Skin of body (tissue), 1 donor: ENCODE measurements at regions not wholly inside any gene's neighbourhood (a gene's known extent, or its start where the extent isn't known, plus 50 kb on each side); places are given as distances from the start of the nearest gene placed in this dataset.
"Not testable (repeated sequence)": the region's sequence is repeated elsewhere in the genome, so short reads cannot be mapped to it uniquely, and the experiment has no call there.

ENCODE experiments used
- DNase-seq: peaks from one replicate; lab custom pipeline; 2025; lab: John Stamatoyannopoulos, UW

DNA sequence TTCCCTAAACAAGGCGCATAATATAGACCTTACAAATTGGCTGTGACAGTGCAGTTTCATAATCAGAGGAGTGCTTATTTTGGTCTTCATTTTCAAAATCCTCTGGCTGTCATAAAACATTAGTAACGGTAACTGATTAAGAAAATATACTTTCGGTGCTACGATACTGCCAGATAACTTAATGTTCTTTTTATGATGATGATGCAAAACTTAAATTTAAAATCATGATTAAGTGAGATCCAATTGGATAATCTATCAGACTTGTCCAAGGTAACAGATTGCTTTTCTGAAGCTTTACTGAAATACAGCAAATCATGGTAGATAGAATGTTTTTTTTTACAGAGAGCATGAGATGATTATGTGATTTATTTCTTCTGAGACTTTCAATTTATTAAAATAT is 364.2 kb upstream of the CNTN3 start:
- DNase-seq = no peak

DNA sequence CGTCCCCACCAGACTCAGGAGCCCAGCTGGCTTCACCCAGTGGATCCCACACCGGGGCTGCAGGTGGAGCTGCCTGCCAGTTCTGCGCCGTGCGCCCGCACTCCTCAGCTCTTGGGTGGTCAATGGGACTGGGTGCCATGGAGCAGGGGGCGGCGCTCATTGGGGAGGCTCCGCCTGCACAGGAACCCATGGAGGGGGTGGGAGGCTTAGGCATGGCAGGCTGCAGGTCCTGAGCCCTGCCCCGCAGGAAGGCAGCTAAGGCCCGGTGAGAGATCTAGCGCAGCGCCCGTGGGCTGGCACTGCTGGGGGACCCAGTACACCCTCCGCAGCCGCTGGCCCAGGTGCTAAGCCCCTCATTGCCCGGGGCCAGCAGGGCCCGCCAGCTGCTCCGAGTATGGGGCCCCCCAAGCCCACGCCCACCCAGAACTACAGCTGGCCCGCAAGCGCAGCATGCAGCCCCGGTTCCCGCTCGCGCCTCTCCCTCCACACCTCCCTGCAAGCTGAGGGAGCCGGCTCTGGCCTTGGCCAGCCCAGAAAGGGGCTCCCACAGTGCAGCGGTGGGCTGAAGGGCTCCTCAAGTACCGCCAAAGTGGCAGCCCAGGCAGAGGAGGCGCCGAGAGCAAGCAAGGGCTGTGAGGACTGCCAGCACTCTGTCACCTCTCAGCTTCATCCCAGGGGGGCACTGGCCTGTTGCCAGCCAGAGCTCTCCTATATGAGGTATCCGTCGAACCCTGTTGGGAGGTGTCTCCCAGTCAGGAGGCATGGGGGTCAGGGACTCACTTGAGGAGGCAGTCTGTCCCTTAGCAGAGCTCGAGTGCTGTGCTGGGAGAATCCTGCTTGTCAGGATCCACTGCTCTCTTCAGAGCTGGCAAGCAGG is 370.8 kb upstream of the CNTN3 start:
- not testable (repeated sequence) for DNase-seq

DNA sequence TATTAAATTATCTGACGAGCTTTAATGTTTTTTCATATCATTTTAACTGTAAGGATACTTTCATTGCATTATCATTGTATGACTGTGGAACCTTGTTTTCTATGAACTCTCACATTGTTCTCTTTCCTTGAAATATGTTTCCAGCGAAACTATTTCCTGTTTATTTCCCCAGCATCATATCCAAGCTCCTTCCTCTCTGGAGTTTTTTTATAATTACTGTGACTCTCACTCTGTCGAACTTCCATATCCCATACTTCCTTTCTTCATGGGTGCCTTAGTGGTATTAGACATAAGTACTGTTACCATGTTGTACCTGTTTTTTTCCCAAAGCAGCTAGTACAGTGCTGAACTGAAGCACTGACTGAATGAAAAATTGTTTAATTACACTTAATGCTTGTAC is 373.6 kb upstream of the CNTN3 start:
- no peak for DNase-seq

DNA sequence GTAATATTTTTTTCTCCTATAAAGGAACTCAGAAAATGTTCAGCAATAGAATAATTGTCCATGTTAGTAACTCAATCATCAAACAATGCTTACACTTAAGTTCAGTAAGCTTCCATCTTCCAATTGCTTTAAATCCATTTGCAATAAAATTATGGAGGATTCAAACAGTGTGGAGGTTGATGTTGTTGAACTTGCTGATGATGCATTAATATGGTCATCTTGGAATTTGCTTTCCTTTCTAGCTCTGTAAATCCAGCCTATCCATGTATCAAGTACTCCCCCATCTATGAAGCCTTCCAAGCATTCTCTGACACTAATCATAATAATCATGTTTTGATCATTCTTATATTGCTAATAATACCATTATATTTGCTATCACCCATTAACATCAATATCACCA is 378.4 kb upstream of the CNTN3 start:
- no peak for DNase-seq

DNA sequence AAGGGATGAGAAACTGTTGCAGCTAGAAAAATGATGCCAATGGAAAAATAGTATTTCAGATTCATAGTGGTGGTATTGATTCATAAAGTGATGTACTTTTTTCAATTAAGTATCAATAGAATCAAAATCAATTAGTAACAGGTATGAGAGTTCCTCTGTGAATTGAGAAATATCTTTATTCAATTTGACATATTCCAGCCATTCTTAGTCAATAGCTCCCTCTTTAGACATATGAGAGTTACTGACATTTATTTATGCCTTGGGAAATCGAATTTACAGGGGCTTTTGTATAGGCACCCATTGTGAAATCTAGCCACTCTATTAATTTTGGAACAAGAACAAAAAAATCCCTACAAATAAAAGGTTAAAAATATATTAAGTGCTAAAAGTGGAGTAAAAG is 386.9 kb upstream of the CNTN3 start:
- DNase-seq = no peak

DNA sequence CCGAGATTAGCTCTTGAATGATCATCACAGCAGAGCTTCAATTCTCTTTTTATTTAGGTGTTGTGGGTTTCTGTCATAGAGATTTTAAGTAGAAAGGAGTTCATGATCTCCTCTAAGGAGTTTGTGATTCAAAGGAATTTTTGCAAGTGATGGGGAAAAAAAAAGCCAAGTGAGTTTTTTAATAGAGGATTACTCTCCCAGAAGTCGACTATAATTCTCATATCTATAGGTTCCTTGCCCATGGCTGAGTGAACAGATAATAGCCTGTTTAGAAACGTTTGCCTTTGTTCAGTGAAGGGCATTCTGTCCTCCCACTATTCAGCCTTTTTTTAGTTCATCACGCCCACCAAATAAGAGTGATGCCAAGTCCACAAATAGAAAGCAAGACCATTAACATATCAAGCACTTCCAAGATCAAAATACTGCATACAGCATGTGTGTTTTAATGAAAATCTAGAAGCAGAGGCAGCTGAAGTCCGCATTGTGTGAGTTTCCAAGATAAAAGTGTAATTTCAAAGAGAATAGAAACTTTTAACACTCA is 398.4 kb upstream of the CNTN3 start:
- no peak for DNase-seq

DNA sequence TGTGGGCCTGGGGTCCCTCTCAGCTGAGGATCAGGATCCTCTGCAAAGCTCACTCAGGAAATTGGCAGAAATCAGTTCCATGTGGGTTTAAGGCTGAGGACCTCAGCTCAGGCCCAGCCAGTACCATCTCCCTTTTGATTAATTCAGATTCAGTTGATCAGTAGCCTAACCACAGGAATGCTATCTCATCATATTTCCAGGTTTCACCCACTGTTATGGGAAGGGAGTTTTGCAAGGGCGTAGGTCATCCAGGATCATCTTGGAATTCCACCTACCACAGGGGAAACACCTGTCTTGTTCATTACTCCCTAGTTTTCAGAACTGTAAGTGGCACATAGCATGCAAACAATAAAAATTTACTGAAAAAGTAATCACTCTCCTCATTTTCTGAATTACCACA is 399.5 kb upstream of the CNTN3 start:
- no peak for DNase-seq

DNA sequence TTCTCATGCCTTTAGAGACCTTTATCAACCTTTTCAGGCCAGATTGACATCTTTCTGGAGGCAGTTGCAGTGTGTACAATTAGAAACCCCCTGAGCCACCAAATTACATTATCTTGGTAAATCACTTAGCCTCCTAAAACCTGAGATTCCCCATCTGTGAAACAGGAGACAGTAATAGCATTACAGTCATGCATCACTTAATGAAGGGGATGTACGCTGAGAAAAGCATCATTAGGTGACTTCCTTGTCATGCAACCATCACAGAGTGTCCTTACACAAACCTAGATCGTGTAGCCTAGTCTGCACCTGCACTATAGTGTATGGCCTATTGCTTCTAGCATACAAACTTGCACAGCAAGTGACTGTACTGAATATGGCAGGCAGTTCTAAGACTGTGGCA is 400.8 kb upstream of the CNTN3 start:
- DNase-seq = no peak

DNA sequence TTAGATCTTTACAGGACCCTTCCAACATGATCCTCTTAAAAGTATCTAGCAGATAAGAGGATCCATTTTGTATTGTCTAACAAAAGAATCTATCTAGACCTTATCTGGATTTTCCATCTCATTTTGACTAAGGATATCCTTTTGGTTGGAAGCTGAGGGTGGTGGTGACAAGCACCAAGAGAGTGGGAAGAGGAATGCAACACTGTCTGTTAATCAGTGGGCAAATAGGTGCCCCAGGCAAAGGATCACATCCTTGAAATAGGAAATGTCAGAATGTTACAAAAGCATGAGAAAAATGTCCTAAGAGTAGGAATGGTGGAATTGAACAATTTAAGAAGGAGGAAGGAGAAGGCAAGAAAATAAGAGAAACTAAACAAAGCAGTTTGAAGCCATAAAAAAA is 420.7 kb upstream of the CNTN3 start:
- DNase-seq = no peak

DNA sequence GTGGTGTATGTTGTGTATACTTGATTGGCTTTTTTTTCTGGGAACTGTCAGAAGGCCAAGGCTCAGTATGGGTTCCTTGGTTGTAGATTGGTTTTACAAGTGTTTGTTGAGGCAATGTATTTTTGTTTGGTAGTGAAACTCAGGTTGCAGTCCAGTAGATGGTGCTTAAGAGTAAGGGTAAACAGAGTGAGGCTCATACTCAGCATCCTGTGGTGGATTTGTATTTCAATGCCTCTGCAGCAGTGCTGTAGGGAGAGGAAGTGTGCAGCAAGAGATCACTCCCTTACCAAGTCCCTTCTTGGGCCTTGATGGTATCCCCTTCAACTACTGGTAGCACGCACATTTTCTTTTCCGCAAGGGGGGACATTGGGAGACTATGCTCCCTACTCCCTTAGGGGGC is 428.5 kb upstream of the CNTN3 start:
- no peak for DNase-seq

DNA sequence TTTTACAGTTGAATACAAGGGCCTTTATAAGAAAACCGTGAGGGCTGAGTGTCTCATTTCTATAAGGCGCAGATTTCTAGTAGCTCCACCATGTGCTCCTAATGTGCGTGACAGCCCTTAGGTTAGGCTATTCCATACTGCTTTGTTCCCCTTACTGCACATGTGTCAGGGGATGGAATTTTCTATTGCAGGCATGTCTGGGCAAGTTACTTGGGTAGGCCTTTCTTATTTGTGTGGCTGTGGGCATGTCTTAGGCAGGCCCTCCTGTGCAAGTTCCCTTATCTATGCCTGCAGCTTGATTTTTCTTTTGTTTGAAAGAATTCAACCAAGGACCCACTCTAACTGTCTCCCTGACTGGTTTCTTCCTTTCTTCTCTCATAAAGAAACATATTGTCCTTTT is 434.2 kb upstream of the CNTN3 start:
- no peak for DNase-seq

DNA sequence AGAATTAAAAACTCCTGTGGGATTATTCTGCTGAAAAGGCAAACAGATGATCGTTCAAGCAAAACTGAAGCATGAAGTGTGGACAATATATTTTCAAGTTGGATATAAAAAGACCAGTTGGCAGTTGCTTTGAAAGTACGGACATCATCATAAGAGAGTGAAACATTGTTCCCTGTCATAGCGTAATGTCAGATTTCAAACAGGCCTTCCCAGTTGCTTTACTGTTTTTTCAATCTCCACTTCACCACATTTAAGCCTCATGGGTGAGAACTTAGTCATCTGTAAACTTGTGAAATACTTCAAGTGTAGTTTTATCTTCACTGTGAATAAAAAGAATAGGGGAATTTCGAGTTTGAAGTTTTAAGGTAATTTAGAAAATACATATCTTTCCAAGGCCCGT is 435.1 kb upstream of the CNTN3 start:
- DNase-seq = peak; percentile 15

DNA sequence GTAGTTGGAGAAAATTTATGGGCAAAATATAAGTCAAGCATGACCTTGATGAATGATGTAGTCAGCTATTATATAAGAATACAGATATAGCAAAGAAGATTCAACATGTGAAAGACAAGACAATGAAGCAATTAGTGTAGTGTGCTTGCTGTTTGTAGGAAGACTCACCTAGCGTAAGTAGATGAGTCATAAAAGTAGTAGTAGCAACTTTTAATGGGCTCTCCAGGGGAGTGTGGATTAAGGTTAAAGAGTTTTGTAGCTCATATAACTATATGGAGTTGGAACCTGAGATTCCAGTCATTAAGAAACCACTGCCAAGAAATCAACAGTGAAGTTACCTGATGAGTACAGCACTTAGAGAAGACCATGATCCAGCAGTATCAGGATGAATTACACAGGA is 444.7 kb upstream of the CNTN3 start:
- DNase-seq = no peak

DNA sequence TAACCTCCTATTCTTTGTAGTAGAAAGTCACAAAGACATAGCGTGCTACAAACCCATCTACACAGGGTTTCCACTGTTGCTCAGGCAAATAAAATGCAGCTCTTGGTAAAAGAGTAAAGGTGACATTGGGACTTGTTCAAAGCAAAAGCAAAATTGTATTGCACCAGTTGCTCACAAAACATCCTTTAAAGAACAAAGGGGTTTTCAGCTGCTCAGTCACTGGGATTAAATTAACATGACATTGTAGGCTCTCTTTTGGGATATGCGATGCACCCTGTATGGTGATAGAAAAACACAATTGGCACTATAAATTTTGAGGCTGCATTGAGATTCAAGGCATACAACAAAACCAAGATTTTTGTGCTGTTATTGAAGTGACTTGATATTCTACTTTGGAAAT is 447.3 kb upstream of the CNTN3 start:
- DNase-seq = no peak

DNA sequence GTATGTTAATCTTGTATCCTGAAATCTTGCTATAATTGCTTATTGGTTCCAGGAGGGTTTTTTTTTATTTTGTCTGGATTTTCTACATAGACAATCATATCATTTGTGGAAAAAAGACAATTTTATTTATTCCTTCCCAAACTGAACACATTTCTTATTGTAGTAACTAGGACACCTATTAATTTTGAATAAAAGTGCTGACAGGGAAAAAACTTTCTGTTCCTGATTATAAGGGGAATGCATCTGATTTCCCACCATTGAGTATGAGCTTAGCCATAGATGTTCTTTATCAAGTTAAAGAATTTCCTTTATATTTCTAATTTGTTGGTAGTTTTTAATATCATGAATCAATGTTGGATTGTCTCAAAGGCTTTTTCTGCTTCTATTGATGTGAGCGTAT is 460.7 kb upstream of the CNTN3 start:
- no peak for DNase-seq

DNA sequence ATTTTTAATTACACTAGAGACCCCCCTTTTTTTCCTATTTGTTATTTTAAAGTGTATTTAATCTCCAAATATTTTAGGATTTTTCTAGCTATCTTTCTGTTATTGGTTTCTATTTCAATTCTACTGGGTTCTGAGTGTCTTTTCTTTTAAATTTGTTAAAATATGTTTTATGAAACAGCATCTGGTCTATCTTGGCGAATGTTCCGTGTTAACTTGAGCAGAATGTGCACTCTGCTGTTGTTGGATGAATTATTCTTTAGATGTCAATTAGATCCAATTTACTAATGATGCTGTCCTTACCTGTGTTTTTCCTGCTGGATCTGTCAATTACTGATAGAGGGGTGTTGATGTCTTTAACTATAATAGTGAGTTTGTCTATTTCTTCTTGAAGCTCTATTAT is 462.0 kb upstream of the CNTN3 start:
- DNase-seq = no peak

DNA sequence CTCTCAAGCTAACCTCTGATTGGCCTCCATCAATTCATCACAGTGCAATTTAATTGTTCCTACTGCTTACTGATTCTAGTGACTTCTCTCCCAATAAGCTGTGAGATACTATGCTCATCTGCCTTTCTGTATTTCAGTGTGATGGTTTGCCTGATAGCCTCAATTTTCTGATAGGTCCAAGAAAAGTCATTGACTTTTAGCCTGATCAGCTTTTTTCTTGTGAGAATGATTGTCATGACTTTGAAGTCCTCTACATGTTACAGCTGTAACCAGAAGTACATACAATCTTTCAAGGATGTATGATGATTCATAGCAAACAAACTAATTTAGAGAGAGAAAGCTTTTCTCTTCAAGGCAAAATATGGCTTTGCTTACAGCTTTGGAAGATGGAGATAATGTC is 463.8 kb upstream of the CNTN3 start:
- no peak for DNase-seq

DNA sequence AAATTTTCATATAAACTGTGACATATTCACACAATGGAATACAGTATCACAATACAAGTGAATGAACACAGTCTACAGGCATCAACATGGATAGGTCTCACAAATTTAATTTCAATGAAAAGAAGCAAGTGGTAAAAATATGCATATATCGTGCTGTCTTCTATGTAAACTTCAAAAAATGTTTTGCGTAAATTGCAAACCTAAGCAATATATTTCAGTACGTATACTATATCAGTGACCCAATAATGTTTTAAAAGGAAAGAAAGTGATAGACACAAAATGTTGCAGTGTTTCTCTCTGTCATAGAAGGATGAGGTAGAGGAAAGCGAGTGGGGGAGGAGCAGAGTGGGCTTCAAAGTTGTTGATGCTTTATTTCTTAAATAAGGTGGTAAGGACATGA is 468.4 kb upstream of the CNTN3 start:
- no peak for DNase-seq

DNA sequence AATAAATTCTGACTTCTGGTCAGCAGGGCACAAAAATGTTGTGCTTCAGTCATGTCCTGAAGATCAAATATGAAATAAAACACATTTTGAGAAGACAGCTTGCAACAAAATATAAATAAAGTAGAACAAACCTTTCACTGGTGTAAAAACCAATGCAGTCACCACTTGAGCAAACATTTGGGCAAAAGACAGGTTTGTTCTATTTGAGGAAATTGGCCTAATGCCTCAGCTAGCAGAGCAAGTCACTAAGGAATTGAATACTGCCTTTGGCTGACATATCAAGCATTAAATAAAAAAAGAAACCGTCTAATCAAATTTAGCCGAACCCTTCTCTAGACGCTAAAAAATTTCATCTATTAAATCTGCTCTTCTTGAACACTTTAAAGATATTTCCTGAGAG is 475.4 kb upstream of the CNTN3 start:
- no peak for DNase-seq

DNA sequence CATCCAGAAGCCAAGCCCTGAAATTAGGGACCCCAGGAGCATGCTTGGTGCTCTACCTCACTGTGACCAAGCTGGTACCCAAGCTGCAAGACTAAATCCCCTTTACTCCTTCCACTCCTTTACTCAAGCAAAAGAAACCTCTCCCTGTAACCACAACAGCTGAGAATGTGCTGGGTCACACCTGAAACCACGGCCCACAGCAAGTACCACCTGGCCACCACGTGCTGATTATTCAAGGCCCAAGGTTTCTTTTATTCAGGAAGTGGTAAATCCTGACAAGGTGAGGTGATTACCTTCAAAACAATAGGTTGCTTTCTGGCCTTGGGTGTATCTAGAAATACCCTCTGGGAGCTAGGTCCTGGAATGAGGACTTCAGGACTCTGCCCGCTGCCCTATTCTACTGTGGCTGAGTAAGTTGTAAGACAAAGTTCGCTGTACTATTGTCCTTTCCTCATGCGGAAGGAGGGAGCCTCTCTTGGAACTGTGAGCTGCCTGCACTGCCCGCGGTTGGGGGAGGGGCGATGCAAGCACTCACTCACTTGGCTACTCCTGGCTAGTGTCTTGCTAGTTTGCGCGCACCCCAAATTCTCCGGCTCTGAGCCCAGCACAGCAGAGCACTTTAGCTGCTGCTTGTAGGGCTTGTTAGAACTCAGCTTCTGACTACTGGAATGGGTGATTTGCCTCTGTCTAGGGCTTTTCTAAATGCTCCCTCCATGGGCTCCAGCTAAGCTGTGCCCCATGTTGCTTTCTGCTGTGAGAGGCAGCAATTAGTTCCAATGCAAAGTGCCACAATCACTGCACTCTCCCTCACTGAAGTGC is 487.1 kb upstream of the CNTN3 start:
- no peak for DNase-seq

DNA sequence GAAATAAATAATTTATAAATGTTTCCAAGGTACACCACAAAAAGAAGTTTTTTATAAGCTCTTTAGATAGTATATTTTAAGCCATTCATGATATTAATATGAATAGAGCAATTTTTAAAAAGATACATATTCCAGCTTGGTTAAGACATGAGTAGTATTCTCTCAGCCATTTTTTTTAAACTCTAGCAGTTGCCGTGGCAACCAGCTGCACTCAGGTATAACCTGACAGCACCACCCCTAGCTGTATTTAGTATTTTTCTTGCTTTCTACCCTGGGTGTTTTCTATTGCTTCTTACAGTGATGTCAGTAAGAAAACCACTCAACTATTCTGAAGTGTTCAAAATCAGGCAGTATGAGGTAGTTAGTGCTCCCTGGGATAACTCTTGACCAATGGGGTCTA is 496.3 kb upstream of the CNTN3 start:
- no peak for DNase-seq

DNA sequence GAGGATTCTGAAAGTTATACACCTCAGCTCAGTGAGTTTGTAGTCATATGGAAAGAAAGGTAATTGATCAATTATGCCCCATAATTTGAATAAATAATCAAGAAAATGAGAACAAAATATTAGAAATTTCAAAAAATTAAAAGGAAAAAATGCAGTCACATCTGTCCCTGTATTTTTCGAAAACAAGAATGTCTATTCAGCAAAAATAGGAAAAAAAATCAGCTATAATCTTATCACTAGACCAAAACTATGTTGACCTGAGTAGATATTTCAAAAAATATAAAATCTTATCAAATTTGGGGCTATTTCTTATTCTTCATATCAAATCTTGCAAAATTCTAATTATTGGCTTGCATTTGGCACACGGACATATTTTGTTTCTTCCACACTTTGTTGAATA is 501.2 kb upstream of the CNTN3 start:
- no peak for DNase-seq

DNA sequence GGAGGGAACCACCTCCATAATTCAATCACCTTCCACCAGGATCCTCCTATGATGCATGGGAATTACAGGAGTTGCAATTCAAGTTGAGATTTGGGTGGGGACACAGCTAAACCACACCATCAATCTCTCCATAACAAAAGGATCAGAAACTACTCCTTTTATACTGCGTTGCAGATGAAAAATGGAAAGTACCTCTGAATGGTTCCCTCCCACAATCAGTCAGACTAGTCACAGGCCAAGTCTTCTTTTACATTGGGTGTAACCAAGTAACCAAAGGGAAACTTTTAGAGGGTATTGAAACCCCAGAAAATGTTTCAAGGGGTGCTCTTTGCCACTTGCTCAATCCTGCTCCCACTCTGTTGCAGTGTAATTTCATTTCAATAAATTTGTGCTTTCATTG is 504.3 kb upstream of the CNTN3 start:
- DNase-seq = no peak
